NB4 (cell line): ENCODE measurements at regions not wholly inside any gene's neighbourhood (a gene's known extent, or its start where the extent isn't known, plus 50 kb on each side); places are given as distances from the start of the nearest gene placed in this dataset.

Experiments
- DNase-seq: peaks from one replicate; pipeline ENCODE4 v3.0.0; 2010; ENCODE audit warnings: low read depth
- H3K4me3 ChIP-seq: one replicate; pipeline ENCODE4 v1.5.1; 2011; ENCODE audit warnings: mild to moderate bottlenecking, low read depth, low read length, moderate library complexity
- MYC ChIP-seq: IDR thresholded peaks from 2 replicates; pipeline ENCODE4 v1.6.1; 2011; ENCODE audit warnings: low read depth, low read length
- POLR2A ChIP-seq: IDR thresholded peaks from 2 replicates; pipeline ENCODE4 v1.6.1; 2011; ENCODE audit warnings: mild to moderate bottlenecking; ENCODE audit not compliant: insufficient read length; ENCODE audit errors: extremely low read depth
- TF ChIP-seq, protein P1 (sequence below): IDR thresholded peaks from one replicate; pipeline ENCODE4 v1.5.1; 2012; ENCODE audit warnings: low read depth, low read length
- TF ChIP-seq, protein P2 (sequence below): IDR thresholded peaks from 2 replicates; pipeline ENCODE4 v1.6.1; 2011; ENCODE audit warnings: low read depth, low read length

DNA sequence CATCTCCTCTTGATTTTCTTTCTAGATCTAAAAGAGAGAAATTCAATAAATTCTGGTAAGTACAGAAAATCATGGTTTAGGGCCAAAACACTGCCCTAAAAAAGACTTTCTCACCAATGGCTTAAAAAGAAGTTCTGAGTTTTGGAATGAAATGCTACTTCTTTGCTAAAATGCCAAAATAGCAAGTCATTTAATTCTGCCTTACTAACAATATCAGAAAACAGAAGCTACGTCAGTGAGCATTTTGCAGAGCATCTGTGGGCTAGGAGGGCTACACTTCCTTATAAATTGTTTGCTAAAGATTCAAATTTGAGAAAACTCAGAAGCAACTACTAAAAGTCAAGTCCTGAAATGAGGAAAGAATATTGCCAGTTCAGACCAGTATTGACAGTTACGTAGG lies 560.8 kb upstream of the CELF2 start:
- no peak for DNase-seq
- no peak overlapping the region for H3K4me3 ChIP-seq
- TF ChIP-seq MYC (no peak), POLR2A (no peak)
- TF ChIP-seq, protein P1, sequence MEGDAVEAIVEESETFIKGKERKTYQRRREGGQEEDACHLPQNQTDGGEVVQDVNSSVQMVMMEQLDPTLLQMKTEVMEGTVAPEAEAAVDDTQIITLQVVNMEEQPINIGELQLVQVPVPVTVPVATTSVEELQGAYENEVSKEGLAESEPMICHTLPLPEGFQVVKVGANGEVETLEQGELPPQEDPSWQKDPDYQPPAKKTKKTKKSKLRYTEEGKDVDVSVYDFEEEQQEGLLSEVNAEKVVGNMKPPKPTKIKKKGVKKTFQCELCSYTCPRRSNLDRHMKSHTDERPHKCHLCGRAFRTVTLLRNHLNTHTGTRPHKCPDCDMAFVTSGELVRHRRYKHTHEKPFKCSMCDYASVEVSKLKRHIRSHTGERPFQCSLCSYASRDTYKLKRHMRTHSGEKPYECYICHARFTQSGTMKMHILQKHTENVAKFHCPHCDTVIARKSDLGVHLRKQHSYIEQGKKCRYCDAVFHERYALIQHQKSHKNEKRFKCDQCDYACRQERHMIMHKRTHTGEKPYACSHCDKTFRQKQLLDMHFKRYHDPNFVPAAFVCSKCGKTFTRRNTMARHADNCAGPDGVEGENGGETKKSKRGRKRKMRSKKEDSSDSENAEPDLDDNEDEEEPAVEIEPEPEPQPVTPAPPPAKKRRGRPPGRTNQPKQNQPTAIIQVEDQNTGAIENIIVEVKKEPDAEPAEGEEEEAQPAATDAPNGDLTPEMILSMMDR = no peak
- TF ChIP-seq, protein P2, sequence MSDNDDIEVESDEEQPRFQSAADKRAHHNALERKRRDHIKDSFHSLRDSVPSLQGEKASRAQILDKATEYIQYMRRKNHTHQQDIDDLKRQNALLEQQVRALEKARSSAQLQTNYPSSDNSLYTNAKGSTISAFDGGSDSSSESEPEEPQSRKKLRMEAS = no peak

DNA sequence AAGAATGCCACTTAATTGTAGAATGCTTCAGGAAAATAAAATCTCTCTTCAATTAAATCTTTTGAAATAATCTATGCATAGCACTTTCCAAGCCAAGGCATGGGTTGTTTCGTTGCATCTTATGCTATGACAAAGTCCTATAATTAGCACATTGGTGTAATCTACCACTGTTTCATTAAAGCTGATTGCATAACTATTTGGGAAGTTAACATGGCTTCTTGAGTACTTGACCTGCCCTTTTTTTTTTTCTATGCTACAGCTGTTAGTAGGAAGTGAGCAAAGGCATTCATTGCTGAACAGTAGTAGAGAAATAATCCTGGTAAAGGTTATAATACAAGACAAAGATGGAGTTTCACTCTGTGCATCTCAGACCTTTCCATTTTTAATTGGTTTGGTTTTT lies 557.2 kb upstream of the CELF2 start:
- H3K4me3 ChIP-seq = no peak overlapping the region
- no peak for TF ChIP-seq POLR2A
- DNase-seq = no peak

DNA sequence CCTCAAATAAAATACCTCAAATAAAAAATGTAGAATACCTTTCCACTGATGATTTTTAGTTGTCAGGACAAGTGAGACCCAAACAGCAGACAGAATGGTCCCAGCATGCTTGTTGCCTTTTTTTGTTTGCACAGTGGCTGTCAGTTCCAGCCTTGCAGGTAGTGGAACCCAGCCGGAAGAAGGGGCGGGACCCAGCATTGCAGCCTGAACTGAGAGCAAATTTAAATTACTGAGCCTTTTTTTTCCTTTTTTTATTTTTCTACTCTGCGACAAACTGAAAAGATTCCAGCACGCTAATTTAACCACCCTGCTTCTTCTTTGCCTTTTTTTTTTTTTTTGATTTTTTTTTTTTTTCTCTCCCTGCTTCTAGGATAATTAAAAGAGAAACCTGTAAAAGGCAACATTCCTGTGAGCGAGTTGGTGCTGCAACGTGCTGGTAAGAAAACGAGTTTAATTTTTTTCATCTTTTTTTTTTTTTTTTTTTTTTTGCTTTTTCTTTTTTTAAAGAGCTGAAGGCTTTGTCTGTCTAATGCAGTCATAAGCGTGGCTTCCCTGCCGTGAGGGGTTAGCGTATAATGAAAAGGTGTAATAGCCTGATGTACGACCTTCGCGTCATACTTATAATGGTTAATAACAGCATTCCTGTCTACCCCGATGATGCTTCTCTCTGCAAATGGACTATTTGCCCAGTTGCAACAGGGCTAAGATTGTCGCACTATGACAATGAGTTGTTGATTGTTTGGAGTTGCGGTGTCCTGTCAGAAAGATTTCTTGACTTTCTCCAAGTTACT lies 555.3 kb upstream of the CELF2 start:
- TF ChIP-seq, protein P1 = no peak
- TF ChIP-seq, protein P2 = no peak
- TF ChIP-seq POLR2A (no peak), MYC (no peak)
- no peak for DNase-seq
- H3K4me3 ChIP-seq = no peak overlapping the region

DNA sequence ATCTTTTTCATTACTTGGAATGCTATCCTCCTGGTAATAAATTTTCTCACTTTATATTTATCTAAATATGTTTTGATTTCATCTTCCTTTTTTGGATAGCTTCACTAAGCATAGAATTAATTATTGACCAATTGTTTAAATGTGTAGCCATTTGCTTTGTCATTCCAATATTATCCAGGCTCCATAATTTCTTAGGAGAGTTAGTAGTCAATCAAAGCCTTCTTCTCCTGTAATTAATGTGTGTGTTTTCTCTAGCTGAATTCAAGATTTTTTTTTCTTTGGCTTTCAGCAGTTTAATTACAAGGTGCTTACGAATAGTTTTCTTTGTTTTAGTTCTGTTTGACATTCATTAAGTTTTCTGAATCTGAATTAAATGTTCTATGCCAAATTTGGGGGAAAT lies 545.9 kb upstream of the CELF2 start:
- no peak overlapping the region for H3K4me3 ChIP-seq
- TF ChIP-seq POLR2A (no peak), MYC (no peak)
- TF ChIP-seq, protein P1 = no peak
- TF ChIP-seq, protein P2 = no peak
- DNase-seq = no peak

DNA sequence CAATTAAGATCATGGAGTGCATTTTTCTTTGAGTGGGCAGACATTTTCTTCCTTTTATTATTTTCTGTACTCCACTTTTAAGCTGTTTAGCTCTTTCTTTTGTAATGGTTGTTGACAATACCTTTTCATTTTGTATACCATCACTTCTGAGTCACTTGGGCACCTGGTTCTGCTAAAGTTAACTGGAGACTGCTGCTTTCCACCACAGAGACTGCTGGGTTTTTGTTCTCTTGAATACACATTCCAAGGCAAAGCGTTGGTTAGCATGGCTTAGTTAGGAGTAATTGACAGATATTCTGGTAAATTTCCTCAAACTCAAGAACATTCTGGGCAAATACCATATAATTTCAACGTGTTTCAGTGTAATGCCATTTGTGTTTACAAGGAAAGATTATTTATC lies 541.9 kb upstream of the CELF2 start:
- H3K4me3 ChIP-seq = no peak overlapping the region
- TF ChIP-seq MYC (no peak), POLR2A (no peak)
- TF ChIP-seq, protein P1 = no peak
- TF ChIP-seq, protein P2 = no peak
- no peak for DNase-seq

DNA sequence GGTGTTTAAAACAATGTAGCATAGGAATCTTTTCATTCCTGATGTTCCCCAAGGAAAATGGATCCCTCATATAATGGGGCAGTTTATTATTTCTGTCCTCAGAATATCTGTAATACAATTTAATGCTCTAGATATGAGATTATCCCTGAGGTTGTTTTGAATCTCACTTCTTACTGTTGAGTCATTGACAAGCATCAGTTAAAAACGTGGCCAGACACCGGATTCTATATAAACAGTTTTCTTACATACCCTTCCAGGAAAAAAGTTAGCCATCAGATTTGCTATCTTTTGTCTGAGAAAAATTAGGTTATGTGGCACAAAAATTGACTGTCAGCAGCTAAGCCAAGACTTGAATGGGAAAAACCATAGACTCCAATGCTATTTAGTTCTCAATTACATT lies 539.8 kb upstream of the CELF2 start:
- TF ChIP-seq POLR2A (no peak), MYC (no peak)
- TF ChIP-seq, protein P2 = no peak
- TF ChIP-seq, protein P1 = no peak
- H3K4me3 ChIP-seq = no peak overlapping the region
- DNase-seq = no peak
